ENCODE measurements at regions not wholly inside any gene's neighbourhood (a gene's known extent, or its start where the extent isn't known, plus 50 kb on each side); places are given as distances from the start of the nearest gene placed in this dataset.

- TF ChIP-seq CTCF (IDR thresholded peaks at IDR 0.05): no peak
- TF ChIP-seq POLR2A (IDR thresholded peaks at IDR 0.05): no peak
- TF ChIP-seq EP300 (IDR thresholded peaks at IDR 0.05): no peak
Observed at GRCh38 chr15:49737127-49737526, 116.3 kb downstream of the DTWD1 start.

Data from sigmoid colon (tissue), 4 donors.